ENCODE measurements at regions not wholly inside any gene's neighbourhood (a gene's known extent, or its start where the extent isn't known, plus 50 kb on each side); places are given as distances from the start of the nearest gene placed in this dataset.

GRCh38 chr2:66030553-66030952 lies 404.4 kb upstream of the MEIS1 start:
- 57 to 63% methylated on average over 1 of the region's 1 CpG for WGBS, 2 donors
- H3K27ac ChIP-seq = no peak overlapping the region
- H3K4me1 ChIP-seq = no peaks in the 10 kb centered on the region
- no peak for DNase-seq
- intact Hi-C loops (cut with DNase I) = no loop called here
- no peak overlapping the region for H3K4me3 ChIP-seq
- ATAC-seq = no peak
- H3K27me3 ChIP-seq = no peaks in the 10 kb centered on the region
- no peaks in the 10 kb centered on the region for H3K9me3 ChIP-seq
- no peaks in the 10 kb centered on the region for H3K36me3 ChIP-seq (replicated peaks in 1 of 2; ENCODE audit: insufficient read depth in 1 of 2, low read depth in 2 of 2)
- no peak for TF ChIP-seq POLR2A (IDR thresholded peaks at IDR 0.05)
- TF ChIP-seq, protein P1, sequence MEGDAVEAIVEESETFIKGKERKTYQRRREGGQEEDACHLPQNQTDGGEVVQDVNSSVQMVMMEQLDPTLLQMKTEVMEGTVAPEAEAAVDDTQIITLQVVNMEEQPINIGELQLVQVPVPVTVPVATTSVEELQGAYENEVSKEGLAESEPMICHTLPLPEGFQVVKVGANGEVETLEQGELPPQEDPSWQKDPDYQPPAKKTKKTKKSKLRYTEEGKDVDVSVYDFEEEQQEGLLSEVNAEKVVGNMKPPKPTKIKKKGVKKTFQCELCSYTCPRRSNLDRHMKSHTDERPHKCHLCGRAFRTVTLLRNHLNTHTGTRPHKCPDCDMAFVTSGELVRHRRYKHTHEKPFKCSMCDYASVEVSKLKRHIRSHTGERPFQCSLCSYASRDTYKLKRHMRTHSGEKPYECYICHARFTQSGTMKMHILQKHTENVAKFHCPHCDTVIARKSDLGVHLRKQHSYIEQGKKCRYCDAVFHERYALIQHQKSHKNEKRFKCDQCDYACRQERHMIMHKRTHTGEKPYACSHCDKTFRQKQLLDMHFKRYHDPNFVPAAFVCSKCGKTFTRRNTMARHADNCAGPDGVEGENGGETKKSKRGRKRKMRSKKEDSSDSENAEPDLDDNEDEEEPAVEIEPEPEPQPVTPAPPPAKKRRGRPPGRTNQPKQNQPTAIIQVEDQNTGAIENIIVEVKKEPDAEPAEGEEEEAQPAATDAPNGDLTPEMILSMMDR (IDR thresholded peaks at IDR 0.05) = peak in 2 of 7 experiments; percentile 10 to 11

- 45 to 55% methylated on average over 6 of the region's 6 CpGs for WGBS, 2 donors
- DNase-seq (no peak), ATAC-seq (no peak)
- Histone ChIP-seq H3K4me1 (no peaks in the 10 kb centered on the region), H3K27ac (no peak overlapping the region), H3K27me3 (no peaks in the 10 kb centered on the region), H3K36me3 (replicated peaks in 1 of 2; ENCODE audit: insufficient read depth in 1 of 2, low read depth in 2 of 2) (no peaks in the 10 kb centered on the region), H3K4me3 (no peak overlapping the region), H3K9me3 (no peaks in the 10 kb centered on the region)
- intact Hi-C loops (cut with DNase I) = no loop called here
- TF ChIP-seq POLR2A (IDR thresholded peaks at IDR 0.05) = no peak
- TF ChIP-seq, protein P1 (IDR thresholded peaks at IDR 0.05) = no peak
Measured at GRCh38 chr2:66024391-66024790, 410.5 kb upstream of the MEIS1 start.

DNA sequence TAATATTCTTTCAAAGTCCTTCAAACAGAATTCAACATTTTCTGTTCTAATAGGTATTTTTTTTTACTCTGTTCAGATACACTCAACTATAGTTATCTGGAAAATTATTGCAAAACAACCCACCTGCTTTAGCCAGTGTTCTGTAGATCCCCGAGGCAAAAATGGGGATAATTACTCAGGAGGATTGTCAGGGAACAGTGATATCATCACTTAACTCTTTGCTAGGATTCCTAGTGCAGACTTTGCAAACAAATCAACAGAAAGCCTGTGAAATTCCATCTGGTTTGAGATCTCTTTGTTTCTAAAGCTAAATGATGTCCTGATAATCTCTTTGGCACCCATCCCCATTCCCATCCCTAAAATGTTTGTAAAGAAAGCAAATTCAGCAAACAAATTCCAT lies 413.6 kb upstream of the MEIS1 start:
- no peak for ATAC-seq

GRCh38 chr2:66017763-66018162 lies 417.2 kb upstream of the MEIS1 start:
- intact Hi-C loops (cut with DNase I) = no loop called here
- Histone ChIP-seq H3K4me1 (no peaks in the 10 kb centered on the region), H3K27ac (no peak overlapping the region), H3K4me3 (no peak overlapping the region), H3K9me3 (no peaks in the 10 kb centered on the region), H3K27me3 (no peaks in the 10 kb centered on the region), H3K36me3 (replicated peaks in 1 of 2; ENCODE audit: insufficient read depth in 1 of 2, low read depth in 2 of 2) (no peaks in the 10 kb centered on the region)
- TF ChIP-seq, protein P1 (IDR thresholded peaks at IDR 0.05) = no peak
- TF ChIP-seq POLR2A (IDR thresholded peaks at IDR 0.05) = no peak
- DNase-seq (no peak), ATAC-seq (no peak)
- 74 to 89% methylated on average over 2 of the region's 2 CpGs for WGBS, 2 donors

More for the DNA sequence above, 413.6 kb upstream of the MEIS1 start:
- DNase-seq = no peak
- no peak overlapping the region for H3K27ac ChIP-seq
- no peaks in the 10 kb centered on the region for H3K36me3 ChIP-seq (replicated peaks in 1 of 2; ENCODE audit: insufficient read depth in 1 of 2, low read depth in 2 of 2)
- H3K4me3 ChIP-seq = no peak overlapping the region
- H3K4me1 ChIP-seq = no peaks in the 10 kb centered on the region
- intact Hi-C loops (cut with DNase I) = no loop called here
- no peaks in the 10 kb centered on the region for H3K27me3 ChIP-seq
- TF ChIP-seq, protein P1 (IDR thresholded peaks at IDR 0.05) = no peak
- TF ChIP-seq POLR2A (IDR thresholded peaks at IDR 0.05) = no peak
- WGBS, 2 donors = 5 to 9% methylated on average over 1 of the region's 1 CpG
- H3K9me3 ChIP-seq = no peaks in the 10 kb centered on the region

GRCh38 chr2:66014450-66014849 lies 420.5 kb upstream of the MEIS1 start:
- intact Hi-C loops (cut with DNase I) = no loop called here
- DNase-seq = no peak
- no peak overlapping the region for H3K27ac ChIP-seq
- no peak for TF ChIP-seq POLR2A (IDR thresholded peaks at IDR 0.05)
- TF ChIP-seq, protein P1 (IDR thresholded peaks at IDR 0.05) = no peak
- no peaks in the 10 kb centered on the region for H3K9me3 ChIP-seq
- H3K4me3 ChIP-seq = no peak overlapping the region
- no peaks in the 10 kb centered on the region for H3K4me1 ChIP-seq
- WGBS, 2 donors = 81 to 91% methylated on average over 6 of the region's 6 CpGs
- no peaks in the 10 kb centered on the region for H3K27me3 ChIP-seq
- H3K36me3 ChIP-seq (replicated peaks in 1 of 2; ENCODE audit: insufficient read depth in 1 of 2, low read depth in 2 of 2) = no peaks in the 10 kb centered on the region
- no peak for ATAC-seq
